Fibroblast of the aortic adventitia (primary cell): ENCODE measurements at regions not wholly inside any gene's neighbourhood (a gene's known extent, or its start where the extent isn't known, plus 50 kb on each side); places are given as distances from the start of the nearest gene placed in this dataset.

Source experiments
- DNase-seq: peaks from one replicate; pipeline ENCODE4 v3.0.0-alpha.2; 2010; ENCODE audit warnings: low read depth
- H3K4me3 ChIP-seq: 2 replicates; pipeline ENCODE4 v1.5.1; 2011; ENCODE audit warnings: low read depth, mild to moderate bottlenecking, control low read depth, low read length, moderate library complexity
- TF ChIP-seq, protein P1 (sequence below): IDR thresholded peaks from 2 replicates; pipeline ENCODE4 v1.5.1; 2011; ENCODE audit warnings: mild to moderate bottlenecking, low read length, control low read depth, inconsistent platforms; ENCODE audit not compliant: insufficient read depth

DNA sequence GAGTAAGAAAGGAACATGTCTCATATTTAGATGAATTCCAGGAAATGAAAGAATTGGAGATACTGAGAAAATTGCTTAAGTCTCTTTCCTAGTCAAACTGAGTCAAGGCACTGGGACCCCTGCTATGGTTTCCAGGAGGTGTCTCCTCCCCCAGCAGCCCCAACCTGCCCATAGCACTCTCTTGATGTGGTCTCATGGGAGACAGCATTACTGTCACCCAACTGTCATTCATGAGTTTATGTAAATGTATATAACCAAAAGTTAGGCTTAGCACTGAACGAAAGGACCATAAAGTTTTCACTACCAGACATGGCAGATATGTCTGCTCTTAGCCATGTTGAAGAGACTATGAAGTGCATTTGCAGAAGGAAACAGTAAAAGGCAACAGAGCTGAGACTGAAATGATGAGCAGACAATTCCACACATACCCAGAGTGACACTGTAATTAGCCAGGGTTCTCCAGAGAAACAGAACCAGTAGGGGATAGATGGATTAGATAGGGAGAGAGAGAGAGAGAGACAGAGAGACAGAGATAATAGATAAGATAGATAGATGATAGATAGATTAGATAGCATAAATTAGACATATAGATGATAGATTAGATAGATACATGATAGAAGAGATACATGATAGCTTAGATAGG lies 328.1 kb downstream of the BRD1 start:
- no peak overlapping the region for H3K4me3 ChIP-seq
- no peak for DNase-seq

DNA sequence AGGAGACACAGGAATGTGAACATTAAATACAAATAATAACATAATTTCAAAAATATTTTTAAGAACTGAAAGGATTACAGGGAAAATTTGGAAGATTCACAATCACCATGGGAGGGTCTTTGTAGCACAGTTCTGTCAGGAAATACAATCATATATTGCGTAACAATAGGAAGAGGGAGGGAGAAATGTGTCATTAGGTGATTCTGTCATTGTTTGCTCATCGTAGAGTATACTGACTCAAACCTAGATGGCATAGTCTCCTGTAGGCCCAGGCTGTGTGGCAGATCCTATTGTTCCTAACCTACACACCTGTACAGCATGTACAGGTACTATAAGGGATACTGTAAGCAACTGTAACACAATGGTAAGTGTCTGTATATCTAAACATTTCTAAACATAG lies 330.4 kb downstream of the BRD1 start:
- TF ChIP-seq, protein P1, sequence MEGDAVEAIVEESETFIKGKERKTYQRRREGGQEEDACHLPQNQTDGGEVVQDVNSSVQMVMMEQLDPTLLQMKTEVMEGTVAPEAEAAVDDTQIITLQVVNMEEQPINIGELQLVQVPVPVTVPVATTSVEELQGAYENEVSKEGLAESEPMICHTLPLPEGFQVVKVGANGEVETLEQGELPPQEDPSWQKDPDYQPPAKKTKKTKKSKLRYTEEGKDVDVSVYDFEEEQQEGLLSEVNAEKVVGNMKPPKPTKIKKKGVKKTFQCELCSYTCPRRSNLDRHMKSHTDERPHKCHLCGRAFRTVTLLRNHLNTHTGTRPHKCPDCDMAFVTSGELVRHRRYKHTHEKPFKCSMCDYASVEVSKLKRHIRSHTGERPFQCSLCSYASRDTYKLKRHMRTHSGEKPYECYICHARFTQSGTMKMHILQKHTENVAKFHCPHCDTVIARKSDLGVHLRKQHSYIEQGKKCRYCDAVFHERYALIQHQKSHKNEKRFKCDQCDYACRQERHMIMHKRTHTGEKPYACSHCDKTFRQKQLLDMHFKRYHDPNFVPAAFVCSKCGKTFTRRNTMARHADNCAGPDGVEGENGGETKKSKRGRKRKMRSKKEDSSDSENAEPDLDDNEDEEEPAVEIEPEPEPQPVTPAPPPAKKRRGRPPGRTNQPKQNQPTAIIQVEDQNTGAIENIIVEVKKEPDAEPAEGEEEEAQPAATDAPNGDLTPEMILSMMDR: no peak
- DNase-seq: no peak

More for the DNA sequence above, 328.1 kb downstream of the BRD1 start:
- TF ChIP-seq, protein P1: no peak

DNA sequence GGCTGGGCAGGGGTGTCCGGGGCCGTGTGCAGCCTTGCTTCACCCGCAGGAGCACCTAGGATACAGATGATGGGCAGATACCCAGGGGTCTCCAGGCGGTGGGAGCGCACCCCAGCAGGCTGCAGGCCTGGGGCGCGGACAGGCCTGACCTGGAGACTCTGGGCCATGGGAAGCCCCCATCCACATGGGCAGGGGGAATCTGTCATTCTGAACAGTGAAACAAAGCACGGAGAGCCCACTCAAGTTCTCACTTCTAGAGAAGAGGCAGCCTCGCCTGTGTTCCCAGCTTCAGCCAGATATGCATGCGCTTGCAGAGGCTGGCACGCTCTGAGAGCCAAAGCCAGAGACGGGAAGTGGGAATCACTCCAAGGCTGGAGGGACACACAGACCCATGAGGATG lies 333.1 kb downstream of the BRD1 start:
- TF ChIP-seq, protein P1: no peak
- no peak for DNase-seq
- no peak overlapping the region for H3K4me3 ChIP-seq

More for the DNA sequence above, 330.4 kb downstream of the BRD1 start:
- no peak overlapping the region for H3K4me3 ChIP-seq

DNA sequence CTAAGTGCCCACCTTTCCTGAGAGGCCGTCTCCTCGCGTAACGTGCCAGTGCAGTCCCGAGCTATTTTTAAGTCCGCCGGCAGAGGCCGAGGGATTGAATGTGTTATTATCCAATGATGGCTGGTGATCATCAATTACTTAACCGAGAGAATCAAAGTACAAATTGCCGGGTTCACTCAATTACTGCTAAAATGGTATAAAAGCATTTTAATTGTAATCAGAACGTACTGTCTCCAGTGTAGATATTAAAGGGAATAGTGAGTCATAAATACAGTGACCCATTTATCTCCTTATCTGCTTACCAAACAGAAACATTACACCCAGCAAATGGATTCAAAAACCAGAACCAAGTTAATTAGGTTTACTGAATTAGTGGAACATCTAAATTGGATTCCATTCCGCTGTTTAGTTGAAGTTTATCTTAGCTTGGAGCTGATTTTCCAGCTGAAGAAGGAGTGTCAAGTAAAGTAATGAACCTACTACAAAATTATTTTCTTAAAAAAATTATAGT lies 334.9 kb downstream of the BRD1 start:
- TF ChIP-seq, protein P1: no peak
- no peak overlapping the region for H3K4me3 ChIP-seq
- no peak for DNase-seq

DNA sequence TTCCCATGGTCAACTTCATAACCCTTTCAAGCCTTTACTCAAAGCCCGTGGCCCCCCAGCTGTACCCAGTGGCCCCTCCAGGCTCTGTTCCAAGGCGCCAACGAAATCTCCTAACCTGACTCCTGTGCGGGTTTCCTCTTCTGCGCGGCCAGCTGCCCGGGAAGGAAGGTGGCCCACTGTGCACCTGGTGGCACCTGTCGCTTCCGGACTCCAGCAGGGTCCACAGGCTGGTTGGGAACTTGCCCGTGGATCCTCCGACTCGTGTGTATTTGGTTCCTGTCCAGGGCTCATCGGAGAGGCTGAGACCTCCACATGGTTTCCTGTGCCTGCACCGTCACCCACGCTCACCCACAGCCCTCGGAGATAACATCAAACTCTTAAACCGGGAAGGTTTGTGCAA lies 335.4 kb downstream of the BRD1 start:
- no peak for DNase-seq
- TF ChIP-seq, protein P1: no peak
- no peak overlapping the region for H3K4me3 ChIP-seq

DNA sequence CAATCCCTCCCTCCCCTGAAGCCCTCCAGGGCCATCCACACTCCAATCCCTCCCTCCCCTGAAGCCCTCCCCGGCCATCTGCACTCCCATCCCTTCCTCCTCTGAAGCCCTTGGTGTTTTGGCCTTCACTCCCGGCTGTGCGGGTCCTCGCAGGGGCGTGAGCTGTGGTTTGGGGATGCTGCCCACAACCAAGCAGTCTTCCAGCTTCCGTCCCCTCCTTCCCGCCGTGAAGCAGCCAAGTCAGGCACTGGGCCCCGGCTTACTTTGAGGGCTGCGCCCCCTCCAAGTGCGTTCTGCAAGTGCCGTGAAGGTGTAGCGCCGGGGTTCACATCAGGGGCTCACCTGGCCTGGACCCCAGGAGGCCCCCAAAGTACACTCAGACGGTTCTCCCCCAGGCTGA lies 335.9 kb downstream of the BRD1 start:
- TF ChIP-seq, protein P1: no peak
- no peak overlapping the region for H3K4me3 ChIP-seq
- DNase-seq: no peak

DNA sequence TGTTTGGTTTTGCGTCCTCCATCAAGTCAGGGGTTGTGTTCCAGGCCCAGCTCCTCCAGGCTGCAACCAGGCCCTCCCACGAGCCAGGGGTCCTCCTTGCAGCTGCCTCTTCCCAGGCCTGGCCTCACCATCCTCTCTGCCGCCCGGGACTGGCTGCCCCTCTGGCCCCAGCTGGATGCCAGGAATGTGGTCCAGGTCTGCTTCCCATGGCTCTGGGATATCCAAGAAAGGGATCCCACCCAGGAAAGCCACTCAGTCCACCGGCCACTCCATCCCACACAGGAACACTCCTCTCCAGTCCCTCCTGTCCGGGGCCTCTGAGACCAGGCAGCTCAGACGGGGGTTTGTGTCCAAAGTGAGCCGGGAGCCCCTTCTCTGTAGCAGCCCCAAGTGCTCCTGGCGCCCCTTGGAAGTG lies 336.4 kb downstream of the BRD1 start:
- H3K4me3 ChIP-seq: no peak overlapping the region
- TF ChIP-seq, protein P1: no peak
- DNase-seq: no peak
